Naive B cell (primary cell): ENCODE measurements at regions not wholly inside any gene's neighbourhood (a gene's known extent, or its start where the extent isn't known, plus 50 kb on each side); places are given as distances from the start of the nearest gene placed in this dataset.

Experiments used
- ATAC-seq, 2 donors: fragments of 150-1000 bp; cut with Tn5 transposase; 2 replicates each; pipeline ENCODE4 v1.10.0; 2021; ENCODE audit warnings: low read depth in 2 of 2, mild to moderate bottlenecking in 2 of 2, moderate library complexity in 2 of 2
- DNase-seq: peaks from one replicate; pipeline ENCODE4 v3.0.0; 2022
- H3K27ac Mint-ChIP-seq, 6 donors: one replicate each; pipeline ENCODE4 v1.8.0; 2020 to 2022; ENCODE audit warnings: mild to moderate bottlenecking in 6 of 6, mixed read lengths in 6 of 6, moderate library complexity in 5 of 6, inconsistent platforms in 2 of 6
- H3K27me3 Mint-ChIP-seq, 3 donors: one replicate each; pipeline ENCODE4 v1.8.0; 2021 to 2022; ENCODE audit warnings: mixed read lengths in 3 of 3, mild to moderate bottlenecking in 1 of 3
- H3K36me3 Mint-ChIP-seq, 2 donors: one replicate each; pipeline ENCODE4 v1.8.0; 2020 to 2022; ENCODE audit warnings: mixed read lengths in 2 of 2, inconsistent platforms in 1 of 2, mild to moderate bottlenecking in 1 of 2
- H3K4me1 Mint-ChIP-seq, 3 donors: one replicate each; pipeline ENCODE4 v1.8.0; 2020 to 2022; ENCODE audit warnings: mixed read lengths in 3 of 3, inconsistent platforms in 1 of 3, mild to moderate bottlenecking in 1 of 3, moderate library complexity in 1 of 3
- H3K4me3 Mint-ChIP-seq, 8 donors: one replicate each; pipeline ENCODE4 v1.8.0; 2020 to 2022; ENCODE audit warnings: mild to moderate bottlenecking in 8 of 8, mixed read lengths in 8 of 8, moderate library complexity in 8 of 8, inconsistent platforms in 2 of 8
- H3K9me3 Mint-ChIP-seq, 7 donors: one replicate each; pipeline ENCODE4 v1.8.0; 2020 to 2022; ENCODE audit warnings: mixed read lengths in 7 of 7, mild to moderate bottlenecking in 5 of 7, inconsistent platforms in 2 of 7, moderate library complexity in 1 of 7

DNA sequence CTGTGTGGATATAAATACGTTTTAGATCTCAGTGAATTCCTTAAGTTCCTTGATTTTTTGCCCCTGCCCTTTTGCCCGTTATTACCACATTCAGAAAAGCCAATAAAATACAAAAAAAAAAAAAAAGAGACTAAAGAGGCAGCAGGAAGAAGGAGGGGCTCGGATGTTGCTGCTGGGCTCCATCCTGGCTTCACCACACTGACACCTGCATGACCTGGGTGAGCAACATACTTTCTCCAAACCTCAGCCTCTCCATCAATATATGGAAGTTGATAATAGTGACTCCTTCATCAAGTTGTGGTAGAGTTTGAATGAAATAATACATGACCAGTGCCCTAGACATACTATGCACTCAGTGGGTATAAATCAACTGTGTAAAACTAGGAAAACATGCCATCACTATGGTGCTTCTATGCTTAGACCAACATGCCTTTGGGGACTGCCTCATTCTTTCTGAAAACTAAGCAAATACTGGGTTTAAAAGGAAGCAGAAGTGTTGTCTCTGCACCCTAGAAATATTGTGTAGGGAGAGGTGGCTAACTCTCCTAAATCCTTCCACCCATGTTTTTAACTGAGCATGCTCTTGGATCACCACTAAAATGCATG is 243.0 kb downstream of the PIK3R1 start:
- Mint-ChIP-seq H3K4me3 (no peak overlapping the region), H3K36me3 (no peaks in the 10 kb centered on the region), H3K27ac (peak overlapping the region in 1 of 6 donors; percentile 19), H3K27me3 (no peaks in the 10 kb centered on the region), H3K4me1 (no peaks in the 10 kb centered on the region), H3K9me3 (no peaks in the 10 kb centered on the region)
- no peak for ATAC-seq
- DNase-seq = no peak

DNA sequence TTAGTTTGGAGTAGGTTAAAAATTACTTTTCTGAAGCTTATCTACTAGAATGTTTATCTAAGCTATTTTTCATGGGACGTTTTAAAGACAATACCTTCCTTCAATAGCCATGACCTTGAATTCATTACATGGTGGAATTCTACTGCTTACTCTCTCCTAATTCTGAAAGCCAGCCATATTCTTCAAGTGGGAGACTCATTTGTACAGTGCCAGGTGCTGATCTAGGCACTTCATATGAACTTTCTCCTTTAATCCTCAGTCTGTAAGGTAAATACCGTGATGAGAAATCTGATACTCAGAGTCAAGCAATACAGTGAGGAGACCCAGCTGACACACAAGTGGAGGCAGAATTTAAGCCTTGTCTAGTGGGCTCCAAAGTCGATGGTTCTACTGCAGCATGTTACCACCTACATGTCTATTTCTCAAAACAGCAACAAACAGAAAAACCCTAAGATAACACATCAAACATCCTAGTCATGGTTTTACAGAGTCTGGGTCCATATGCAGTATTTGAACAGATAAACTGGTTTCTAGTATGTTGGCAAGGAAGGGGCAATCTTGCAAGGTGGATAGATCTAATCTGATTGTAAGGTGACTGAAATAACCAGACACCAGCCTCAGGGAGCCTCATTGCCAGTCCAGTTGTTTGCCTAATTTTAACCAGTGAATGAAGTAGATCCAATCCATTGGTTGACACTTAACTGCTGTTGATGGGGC is 243.7 kb downstream of the PIK3R1 start:
- no peak overlapping the region for H3K4me3 Mint-ChIP-seq
- H3K36me3 Mint-ChIP-seq = no peaks in the 10 kb centered on the region

DNA sequence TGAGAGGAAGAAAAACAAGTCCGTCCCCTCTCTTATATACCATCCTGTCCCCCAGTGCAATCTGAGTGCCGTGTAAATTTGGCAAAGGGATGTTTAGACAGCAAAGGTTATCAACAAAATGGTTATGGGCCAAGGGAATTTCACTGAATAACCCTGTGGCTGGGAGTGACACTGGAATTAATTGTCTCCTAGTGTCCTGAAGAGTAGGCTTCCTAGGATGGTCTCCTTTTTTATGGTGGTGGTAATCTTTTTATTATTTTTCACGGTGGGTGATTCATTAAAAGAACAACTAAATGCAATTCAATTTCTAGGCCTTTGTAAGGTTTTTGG is 244.2 kb downstream of the PIK3R1 start:
- Mint-ChIP-seq H3K4me1 (no peaks in the 10 kb centered on the region), H3K27ac (peak overlapping the region in 1 of 6 donors; percentile 4), H3K36me3 (no peaks in the 10 kb centered on the region), H3K27me3 (no peaks in the 10 kb centered on the region), H3K9me3 (no peaks in the 10 kb centered on the region), H3K4me3 (no peak overlapping the region)
- ATAC-seq = no peak
- no peak for DNase-seq

More for the DNA sequence above, 243.7 kb downstream of the PIK3R1 start:
- no peaks in the 10 kb centered on the region for H3K27me3 Mint-ChIP-seq
- H3K27ac Mint-ChIP-seq = peak overlapping the region in 2 of 6 donors; percentile 19 to 27
- no peaks in the 10 kb centered on the region for H3K4me1 Mint-ChIP-seq
- ATAC-seq (no peak), DNase-seq (no peak)
- no peaks in the 10 kb centered on the region for H3K9me3 Mint-ChIP-seq

DNA sequence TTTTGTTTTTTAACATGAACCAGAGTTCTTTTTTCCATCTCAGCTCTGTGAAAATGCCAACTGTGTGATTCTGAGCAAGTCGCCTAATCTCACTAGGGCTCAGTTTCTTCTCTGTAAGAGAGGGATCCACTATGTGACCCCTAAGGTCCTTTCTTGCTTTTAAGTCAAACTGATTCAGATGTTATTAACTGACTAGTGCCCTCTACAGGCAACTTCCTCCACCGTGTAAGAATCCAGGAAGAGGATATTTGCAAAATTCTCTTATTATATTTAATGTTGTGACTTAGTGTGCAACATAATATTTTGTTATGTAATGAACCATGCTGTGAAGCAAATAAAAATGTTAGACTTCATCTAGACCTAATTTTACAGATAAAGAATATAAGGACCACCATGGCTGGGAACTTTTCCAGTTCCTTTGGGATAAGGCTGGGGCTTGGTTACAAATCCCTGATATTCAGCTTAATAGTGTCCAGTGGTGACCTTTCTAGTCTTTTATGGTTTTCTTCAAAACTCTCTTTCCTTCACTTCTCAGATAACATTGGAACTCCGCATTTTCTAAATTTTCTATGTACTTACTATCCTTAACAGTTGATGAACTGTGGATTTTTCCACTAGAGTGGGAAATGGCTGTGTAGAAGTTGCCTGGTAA is 244.7 kb downstream of the PIK3R1 start:
- Mint-ChIP-seq H3K27me3 (no peaks in the 10 kb centered on the region), H3K4me3 (no peak overlapping the region), H3K4me1 (no peaks in the 10 kb centered on the region), H3K36me3 (no peaks in the 10 kb centered on the region), H3K9me3 (no peaks in the 10 kb centered on the region), H3K27ac (peak overlapping the region in 1 of 6 donors; percentile 4)
- ATAC-seq (peak; percentile 52 to 67), DNase-seq (peak; percentile 39)

DNA sequence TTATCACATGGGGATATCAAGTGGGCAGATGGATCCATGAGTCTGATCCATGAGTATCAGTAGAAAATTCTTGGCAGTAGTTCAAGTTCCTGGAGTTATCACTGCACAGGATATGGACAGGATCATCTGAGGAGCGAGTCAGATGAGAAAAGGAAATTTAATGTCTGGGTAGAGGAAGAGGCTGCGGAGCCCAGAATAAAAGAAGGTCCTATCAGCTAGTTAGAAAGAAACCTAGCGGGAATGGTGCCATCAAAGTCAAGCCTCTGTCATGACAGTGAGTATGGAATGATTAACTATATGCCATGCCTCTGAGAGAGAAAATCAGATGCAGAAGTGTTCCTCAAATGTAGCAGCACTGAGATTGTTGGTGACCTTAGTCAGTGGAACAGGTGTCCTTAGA is 248.1 kb downstream of the PIK3R1 start:
- no peak overlapping the region for H3K27ac Mint-ChIP-seq
- H3K4me1 Mint-ChIP-seq = no peaks in the 10 kb centered on the region
- H3K4me3 Mint-ChIP-seq = no peak overlapping the region
- H3K36me3 Mint-ChIP-seq = no peaks in the 10 kb centered on the region
- DNase-seq (no peak), ATAC-seq (no peak)
- H3K27me3 Mint-ChIP-seq = no peaks in the 10 kb centered on the region
- no peaks in the 10 kb centered on the region for H3K9me3 Mint-ChIP-seq

DNA sequence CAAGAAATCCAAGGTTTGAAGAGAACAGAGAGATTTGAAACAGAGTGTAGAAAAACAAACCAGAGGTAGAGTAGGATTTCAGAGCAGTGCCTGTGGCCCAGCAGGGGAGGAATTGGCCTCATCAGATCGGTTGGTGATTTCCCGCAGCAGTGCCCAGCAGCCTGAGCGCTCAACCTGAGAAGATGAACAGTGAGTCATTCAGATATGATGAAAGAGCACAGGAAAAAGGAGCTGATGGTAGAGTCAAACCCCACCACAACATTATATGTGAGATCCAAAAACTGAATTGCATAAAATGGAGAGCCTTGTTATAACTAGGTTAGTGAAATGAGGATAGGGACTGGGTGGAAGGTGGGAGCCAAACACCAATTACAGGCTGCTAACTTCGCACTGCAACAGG is 248.9 kb downstream of the PIK3R1 start:
- no peaks in the 10 kb centered on the region for H3K4me1 Mint-ChIP-seq
- no peak overlapping the region for H3K27ac Mint-ChIP-seq
- H3K9me3 Mint-ChIP-seq = no peaks in the 10 kb centered on the region
- no peak overlapping the region for H3K4me3 Mint-ChIP-seq
- DNase-seq (no peak), ATAC-seq (no peak)
- no peaks in the 10 kb centered on the region for H3K27me3 Mint-ChIP-seq
- no peaks in the 10 kb centered on the region for H3K36me3 Mint-ChIP-seq

DNA sequence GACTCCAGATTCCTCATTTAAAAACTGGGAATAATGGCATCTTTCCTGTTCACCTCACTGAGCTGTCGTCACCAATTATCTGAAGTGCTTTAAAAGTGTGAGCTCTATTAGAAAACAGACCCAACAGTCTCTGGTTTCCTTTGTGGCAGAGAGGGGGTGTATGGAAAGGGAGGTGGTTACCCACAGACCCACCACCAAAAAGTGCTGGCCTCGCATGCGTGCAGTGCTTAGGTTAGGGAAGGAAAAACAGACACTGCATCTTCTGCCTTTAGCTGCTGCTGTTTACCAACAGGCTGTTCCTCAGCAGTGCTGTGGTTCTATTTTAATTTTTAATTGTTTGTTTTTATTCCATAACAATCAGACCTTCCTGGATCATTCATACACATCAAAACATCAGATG is 249.6 kb downstream of the PIK3R1 start:
- H3K36me3 Mint-ChIP-seq = no peaks in the 10 kb centered on the region
- H3K4me1 Mint-ChIP-seq = no peaks in the 10 kb centered on the region
- H3K27ac Mint-ChIP-seq = no peak overlapping the region
- H3K4me3 Mint-ChIP-seq = no peak overlapping the region
- DNase-seq (no peak), ATAC-seq (no peak)
- no peaks in the 10 kb centered on the region for H3K9me3 Mint-ChIP-seq
- H3K27me3 Mint-ChIP-seq = no peaks in the 10 kb centered on the region

DNA sequence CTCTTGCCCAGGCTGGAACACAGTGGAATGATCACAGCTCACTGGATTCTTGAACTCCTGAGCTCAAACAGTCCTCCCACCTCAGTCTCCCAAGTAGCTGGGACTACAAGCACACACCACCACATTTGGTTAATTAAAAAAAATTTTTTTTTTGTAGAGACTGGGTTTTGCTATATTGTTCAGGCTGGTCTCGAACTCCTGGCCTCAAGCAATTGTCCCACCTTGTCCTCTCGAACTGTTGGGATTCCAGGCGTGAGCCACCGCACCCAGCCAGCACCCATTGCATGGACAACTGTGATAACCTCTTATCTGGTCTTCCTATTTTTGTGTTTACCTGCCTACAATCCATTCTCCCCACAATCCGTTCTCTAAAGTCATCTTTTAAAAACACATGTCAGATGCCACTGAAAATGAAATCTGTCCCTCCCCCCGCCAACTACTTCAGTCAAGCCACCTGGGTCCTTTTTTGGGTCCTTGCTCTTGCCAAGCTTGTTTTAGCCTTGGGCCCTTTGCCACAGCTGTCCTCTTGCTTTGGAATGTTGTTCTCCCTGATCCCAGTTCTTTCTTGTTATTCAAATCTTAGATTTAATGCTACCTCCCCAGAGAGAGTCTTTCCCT is 250.5 kb downstream of the PIK3R1 start:
- Mint-ChIP-seq H3K27me3 (peaks cover 0 to 5% (median 0%) of the 10 kb centered on the region in 3 donors), H3K4me3 (no peak overlapping the region), H3K36me3 (no peaks in the 10 kb centered on the region), H3K9me3 (no peaks in the 10 kb centered on the region), H3K4me1 (no peaks in the 10 kb centered on the region), H3K27ac (no peak overlapping the region)
- no peak for ATAC-seq
- DNase-seq = no peak

DNA sequence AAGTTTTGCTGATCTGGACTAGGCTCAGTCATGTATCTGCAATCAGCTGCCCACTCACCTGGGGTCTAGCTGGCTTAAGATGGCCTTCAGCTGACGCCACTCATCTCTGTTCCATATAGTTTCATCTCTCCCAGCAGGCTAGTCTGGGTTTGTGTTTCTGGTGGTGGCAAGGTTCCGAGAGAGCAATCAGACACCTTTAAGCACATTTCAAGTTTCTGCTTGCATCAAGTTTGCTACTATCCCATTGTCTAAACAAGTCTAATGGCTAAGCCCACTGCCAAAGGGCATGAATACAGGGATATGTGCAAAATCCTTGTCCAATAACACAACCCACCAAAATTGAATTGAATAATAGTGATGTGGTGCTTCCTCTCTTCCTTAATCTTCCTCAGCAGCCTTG is 251.7 kb downstream of the PIK3R1 start:
- DNase-seq = no peak
- no peaks in the 10 kb centered on the region for H3K4me1 Mint-ChIP-seq
- H3K36me3 Mint-ChIP-seq = no peaks in the 10 kb centered on the region
- ATAC-seq = no peak
- no peaks in the 10 kb centered on the region for H3K9me3 Mint-ChIP-seq
- H3K27me3 Mint-ChIP-seq = peaks cover 0 to 10% (median 0%) of the 10 kb centered on the region in 3 donors
- no peak overlapping the region for H3K4me3 Mint-ChIP-seq
- peak overlapping the region in 1 of 6 donors; percentile 35 for H3K27ac Mint-ChIP-seq

DNA sequence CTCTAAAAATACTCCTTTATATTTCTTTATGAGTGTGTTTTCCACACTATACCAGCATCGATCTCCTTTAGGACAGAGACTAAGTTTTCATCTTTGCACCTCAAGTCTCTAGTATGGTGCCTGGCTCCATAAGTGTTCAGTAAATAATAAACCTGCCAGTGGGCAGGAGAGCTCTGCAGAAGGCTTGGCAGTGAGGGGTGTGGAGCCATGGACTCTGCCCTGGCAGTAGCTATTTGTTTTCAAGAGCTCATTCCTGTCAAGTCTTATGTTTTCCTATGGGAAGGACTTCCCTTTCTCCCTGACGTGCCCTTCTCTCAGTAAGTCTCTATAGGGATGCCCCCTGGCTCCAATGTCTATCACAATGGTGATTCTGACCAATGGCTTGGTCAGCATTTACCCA is 252.2 kb downstream of the PIK3R1 start:
- H3K4me1 Mint-ChIP-seq = no peaks in the 10 kb centered on the region
- no peaks in the 10 kb centered on the region for H3K9me3 Mint-ChIP-seq
- DNase-seq = no peak
- no peak overlapping the region for H3K27ac Mint-ChIP-seq
- H3K4me3 Mint-ChIP-seq = no peak overlapping the region
- no peaks in the 10 kb centered on the region for H3K36me3 Mint-ChIP-seq
- peaks cover 0 to 10% (median 2%) of the 10 kb centered on the region in 3 donors for H3K27me3 Mint-ChIP-seq
- ATAC-seq = no peak

DNA sequence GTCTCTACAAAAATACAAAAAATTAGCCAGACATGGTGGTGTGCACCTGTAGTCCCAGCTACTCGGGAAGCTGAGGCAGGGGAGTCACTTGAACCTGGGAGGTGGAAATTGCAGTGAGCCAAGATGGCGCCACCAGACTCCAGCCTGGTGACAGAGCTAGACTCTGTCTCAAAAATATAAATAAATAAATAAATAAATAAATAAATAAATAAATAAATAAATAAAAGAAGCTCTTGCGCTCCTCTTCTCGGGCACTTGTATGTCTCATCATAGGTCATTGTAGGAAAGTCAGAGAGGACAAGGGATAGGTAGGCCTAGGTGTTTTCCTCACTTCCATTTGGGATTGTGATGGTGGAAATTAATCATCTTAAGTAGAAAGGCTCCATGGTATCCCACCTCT is 252.8 kb downstream of the PIK3R1 start:
- Mint-ChIP-seq H3K9me3 (no peaks in the 10 kb centered on the region), H3K4me1 (no peaks in the 10 kb centered on the region), H3K27ac (no peak overlapping the region), H3K36me3 (no peaks in the 10 kb centered on the region), H3K4me3 (no peak overlapping the region), H3K27me3 (peaks cover 0 to 10% (median 4%) of the 10 kb centered on the region in 3 donors)
- ATAC-seq = no peak
- DNase-seq = no peak

DNA sequence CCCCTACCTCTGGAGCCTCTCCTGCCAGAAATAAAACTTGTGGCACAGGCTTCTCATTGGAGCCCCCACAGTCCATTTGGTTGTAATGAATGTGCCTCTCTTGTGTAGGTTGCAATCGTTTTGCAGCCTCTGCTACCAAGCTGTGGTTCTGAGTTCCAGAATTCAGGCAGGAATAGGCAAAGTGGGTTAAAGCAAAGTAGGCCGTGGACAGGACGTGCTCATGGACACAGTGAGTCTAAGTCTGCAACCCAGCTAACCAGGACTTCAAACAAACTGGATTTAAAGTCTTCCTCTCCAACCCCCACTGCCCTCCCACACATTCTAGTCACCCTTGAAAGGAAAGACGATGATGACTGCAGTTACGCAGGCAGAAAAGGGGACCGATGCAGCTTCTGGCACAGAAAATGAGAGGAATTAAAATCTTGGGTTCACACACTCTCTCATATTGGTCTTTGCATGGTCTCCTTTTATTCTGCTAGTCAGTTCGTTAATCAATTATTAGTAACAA is 260.0 kb downstream of the PIK3R1 start:
- no peak for ATAC-seq
- Mint-ChIP-seq H3K27ac (no peak overlapping the region), H3K36me3 (no peaks in the 10 kb centered on the region), H3K4me3 (no peak overlapping the region), H3K27me3 (peaks cover 0 to 10% (median 4%) of the 10 kb centered on the region in 3 donors), H3K4me1 (no peaks in the 10 kb centered on the region), H3K9me3 (no peaks in the 10 kb centered on the region)
- no peak for DNase-seq

DNA sequence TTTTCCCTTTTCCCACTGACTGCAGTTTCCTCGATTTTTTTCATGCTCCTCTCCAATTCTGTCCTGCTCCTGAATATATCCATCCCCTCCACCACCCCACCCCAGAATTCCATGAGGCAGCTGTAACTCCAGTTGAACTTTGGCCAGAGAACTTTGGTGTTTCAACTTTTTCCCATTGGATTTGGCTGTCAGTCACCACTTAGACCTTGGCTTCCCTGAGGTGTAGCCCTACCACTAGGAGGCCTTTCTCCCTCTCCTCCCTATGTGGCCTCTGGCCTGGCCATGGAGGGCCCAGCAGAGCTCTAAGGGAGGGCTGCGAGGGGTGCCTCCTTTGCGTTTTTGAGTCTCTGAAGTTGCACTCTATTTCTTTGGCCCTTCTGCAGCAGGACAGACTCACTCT is 261.3 kb downstream of the PIK3R1 start:
- H3K27me3 Mint-ChIP-seq = peaks cover 0 to 4% (median 0%) of the 10 kb centered on the region in 3 donors
- no peak overlapping the region for H3K4me3 Mint-ChIP-seq
- H3K4me1 Mint-ChIP-seq = no peaks in the 10 kb centered on the region
- H3K36me3 Mint-ChIP-seq = no peaks in the 10 kb centered on the region
- H3K27ac Mint-ChIP-seq = peak overlapping the region in 1 of 6 donors; percentile 56
- no peaks in the 10 kb centered on the region for H3K9me3 Mint-ChIP-seq
- ATAC-seq (no peak), DNase-seq (no peak)
